ENCODE measurements at regions not wholly inside any gene's neighbourhood (a gene's known extent, or its start where the extent isn't known, plus 50 kb on each side); places are given as distances from the start of the nearest gene placed in this dataset.
"Not testable (repeated sequence)": the region's sequence is repeated elsewhere in the genome, so short reads cannot be mapped to it uniquely, and the experiment has no call there.

DNA sequence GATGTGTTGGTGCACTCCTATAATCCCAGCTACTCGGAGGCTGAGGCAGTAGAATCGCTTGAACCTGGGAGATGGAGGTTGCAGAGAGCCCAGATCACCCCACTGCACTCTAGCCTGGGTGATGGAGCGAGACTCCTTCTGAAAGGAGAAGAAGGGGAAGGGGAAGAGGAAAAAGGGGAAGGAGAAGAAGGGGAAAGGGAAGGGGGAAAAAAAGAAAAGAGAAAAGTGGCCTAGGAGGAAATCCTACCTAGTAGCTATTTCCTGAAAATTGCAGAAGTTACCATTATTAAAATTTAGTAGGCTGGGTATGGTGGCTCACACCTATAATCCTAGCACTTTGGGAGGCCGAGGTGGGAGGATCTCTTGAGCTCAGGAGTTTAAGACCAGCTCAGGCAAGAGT is 67.4 kb downstream of the ARRDC3 start:
- DNase-seq, result no peak

DNA sequence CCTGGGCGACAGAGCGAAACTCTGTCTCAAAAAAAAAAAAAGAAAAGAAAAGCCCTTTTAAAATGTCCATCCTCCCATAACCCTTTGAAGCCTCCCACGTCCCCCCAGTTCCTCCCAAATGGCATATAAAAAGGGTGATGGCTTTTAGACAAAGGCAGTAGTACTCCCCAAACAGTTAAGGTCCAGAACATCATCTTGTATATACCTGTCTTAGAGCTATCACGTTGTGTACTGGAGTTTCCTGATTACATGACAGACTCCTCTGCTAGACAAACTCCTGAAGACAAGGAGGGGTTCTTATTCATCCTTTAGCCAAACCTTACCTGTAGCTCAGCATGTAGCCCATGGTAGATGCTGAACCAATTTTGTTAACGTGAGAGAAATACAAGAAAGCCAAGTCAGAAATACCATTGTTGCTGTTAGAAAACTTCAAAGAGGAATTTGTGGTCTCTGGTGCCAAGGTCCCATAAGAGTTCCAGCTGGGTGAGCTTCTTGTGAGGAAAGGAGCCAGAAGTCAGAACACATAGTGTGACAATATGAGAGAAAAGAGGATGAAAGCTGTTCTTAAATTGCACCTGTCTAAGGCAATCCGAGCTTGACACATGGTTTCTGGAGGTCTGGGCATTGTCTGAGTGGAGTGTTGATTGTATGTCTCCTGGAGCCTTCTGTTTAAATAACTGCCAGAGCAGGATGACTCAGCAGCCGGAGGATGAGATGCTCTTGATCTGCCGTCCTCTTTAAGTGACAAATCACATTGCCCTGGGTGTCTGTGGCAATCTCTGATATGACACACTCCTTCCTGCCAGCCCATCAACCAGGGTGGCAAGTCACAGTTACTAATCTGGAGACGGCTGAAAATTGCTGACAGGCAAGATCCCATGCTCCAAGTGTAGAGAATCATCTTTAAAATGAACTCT is 69.1 kb downstream of the ARRDC3 start:
- DNase-seq, result peak; percentile 89

DNA sequence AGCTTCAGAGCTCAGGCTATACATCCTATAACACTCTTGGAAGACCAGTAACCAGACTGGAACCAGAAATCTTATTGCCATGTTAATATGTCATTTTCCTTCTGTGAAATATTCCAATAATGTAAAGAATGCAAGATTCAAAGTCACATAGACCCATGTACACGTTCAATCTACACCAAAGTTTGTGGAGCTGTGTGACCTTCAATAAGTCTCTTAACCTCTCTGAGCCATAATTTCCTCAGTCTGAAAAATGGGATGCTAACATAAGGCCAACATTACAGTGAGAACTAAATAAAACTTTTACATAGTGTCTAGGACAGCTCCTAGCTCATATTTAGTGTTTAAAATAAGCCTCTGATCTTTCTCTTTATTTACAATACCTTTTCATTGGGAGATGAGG is 70.4 kb downstream of the ARRDC3 start:
- no peak for DNase-seq

DNA sequence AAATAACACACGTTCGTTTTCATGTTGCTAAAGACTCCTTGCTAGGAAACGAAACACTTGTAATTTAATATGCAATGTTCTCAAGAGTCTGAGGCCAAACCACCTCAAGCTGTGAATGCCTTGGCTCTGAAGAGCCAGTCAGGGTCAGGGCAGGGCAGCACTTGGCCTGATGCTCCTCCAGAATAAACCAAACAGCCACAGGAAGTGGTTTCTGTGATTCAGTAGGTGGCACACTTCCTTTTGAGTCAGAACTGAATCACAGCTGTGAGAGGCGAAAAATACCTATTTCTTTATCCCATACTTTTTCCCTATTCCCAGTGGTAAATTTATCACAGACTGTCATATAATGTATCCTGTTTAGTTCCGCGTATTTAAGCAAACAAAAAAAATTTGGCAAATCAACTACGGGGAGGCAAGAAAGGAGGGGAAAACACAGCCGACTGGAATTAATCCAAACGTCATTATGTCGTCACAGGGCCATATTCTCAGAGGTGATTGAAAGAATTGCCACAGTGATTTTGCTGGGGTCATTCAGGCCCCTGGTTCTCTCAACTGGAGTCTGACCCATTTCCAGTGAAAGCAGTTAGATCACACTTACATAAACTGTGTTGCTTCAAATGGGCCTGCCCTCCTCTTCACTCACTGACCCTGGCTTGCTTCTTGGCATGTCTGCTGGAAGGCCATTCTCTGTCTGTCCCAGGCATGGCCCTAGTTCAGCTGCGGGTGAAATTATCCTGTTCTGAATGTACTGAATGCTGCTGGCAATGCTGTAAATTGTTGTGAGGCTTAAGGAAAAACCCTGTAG is 71.2 kb downstream of the ARRDC3 start:
- DNase-seq, result no peak

DNA sequence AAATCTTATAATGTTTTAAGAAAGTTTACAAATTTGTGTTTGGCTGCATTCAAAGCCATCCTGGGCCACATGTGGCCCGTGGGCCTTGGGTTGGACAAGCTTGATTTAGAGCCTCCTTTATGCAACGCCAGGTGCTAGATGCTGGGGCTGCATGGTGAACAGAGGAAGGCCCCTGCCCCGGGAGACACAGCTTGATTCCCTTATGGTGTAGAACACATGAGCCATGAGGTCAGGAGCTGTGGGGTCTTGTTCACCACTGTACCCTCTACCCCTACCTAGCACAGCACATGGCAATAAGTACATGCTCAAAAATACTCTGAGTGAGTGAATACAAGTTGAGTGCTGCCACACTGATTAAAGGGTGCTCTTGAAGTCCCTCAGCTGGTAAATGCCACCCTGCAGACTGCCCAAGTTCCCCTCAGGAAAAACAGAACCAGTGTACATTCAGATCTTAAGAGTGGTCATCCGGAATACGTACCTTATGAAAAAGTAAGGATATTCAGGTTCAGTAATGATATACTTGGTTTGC is 71.9 kb downstream of the ARRDC3 start:
- DNase-seq, result no peak

DNA sequence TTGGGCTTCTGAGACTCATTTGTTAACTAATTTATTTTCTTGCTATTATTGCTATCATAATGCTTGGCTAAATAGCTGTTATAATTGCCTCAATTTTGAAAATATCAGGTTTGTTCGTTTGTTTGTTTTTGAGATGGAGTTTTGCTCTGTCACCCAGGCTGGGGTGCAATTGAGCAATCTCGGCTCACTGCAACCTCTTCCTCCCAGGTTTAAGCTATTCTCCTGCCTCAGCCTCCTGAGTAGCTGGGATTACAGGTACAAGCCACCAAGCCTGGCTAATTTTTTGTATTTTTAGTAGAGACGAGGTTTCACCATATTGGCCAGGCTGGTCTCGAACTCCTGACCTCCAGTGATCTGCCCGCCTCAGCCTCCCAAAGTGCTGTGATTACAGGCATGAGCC is 75.0 kb downstream of the ARRDC3 start:
- not testable (repeated sequence) for DNase-seq

DNA sequence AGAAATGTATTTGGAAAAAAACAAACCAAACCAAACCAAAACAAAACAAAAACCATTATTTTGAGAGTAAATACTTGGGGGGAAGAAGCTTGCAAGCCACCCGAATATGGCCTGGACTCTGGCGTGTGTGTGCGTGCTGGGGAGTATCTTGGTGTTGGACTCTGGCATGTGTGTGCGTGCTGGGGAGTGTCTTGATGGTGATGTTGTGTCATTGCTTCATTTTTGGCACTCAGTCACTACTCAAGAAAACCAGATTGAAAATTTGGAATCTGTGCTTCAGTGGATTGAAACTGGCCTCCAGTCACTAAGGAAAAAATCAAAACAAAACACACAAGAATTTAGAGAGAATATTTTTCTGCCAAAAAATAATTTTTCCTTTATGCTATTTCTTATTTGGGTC is 76.1 kb downstream of the ARRDC3 start:
- no peak for DNase-seq

DNA sequence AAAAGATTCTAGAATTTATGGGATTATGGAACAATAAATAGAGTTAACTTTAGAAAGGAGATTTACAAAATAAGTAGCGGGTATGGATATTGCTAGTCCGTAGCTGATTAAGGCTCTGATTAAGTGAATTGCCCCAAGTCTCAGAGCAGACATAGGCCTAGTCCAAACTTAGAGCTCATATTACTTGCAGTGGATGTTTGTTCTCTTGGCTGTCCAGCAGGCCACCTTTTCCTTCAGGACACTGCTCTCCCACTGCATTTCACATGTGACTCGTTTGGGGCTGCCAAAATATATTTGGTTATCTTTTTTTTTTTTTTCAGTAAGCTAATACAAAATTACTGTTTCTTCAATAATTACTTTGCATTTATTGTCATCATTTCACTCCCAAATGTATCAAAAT is 76.6 kb downstream of the ARRDC3 start:
- DNase-seq, result no peak

DNA sequence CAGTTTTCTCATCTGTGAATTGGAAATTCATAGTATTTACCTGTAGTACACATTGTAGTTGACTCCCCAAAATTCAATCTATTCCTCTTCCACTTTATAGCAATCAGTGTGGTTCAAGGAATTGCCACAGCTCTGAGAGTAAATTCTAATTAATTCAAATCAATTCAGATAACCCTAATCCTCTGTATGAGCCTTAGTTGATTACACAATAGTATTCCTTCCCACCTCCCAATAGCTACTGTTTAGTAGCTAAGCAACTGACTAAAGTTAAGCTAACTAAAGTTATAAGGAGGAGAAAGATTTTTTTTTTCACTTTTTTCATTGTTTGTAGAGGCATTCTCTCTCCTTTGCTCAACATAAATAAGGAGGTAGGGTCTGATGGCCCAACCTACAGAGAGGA is 77.5 kb downstream of the ARRDC3 start:
- DNase-seq, result no peak

DNA sequence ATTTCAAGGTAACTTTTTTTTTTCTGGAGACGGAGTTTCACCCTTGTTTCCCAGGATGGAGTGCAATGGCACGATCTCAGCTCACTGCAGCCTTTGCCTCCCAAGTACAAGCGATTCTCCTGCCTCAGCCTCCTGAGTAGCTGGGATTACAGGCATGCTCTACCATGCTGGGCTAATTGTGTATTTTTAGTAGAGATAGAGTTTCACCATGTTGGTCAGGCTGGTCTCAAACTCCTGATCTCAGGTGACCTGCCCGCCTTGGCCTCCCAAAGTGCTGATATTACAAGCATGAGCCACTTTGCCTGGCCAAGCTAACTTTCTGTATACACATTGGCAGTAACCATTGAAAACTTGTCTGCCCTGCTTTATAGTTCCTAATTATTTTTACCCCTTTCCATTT is 79.1 kb downstream of the ARRDC3 start:
- not testable (repeated sequence) for DNase-seq

DNA sequence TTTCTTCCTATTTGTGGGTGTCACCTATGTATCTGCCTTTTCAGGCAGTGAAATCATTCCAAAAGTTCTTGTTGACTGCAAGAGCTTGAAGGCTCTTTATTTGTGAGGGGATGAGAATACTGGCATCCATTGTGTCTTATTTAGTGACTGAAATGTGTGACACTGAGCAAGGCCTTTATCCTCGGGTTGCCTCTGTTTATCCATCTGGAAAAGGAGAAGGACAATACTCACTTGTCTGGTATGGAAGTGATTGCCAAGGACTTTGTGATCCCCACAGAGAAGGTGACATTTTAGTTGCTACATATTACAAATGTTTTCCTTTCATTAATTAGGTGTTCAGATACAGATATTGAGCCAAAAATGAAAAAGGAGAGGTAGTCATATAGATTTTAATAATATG is 80.2 kb downstream of the ARRDC3 start:
- no peak for DNase-seq

DNA sequence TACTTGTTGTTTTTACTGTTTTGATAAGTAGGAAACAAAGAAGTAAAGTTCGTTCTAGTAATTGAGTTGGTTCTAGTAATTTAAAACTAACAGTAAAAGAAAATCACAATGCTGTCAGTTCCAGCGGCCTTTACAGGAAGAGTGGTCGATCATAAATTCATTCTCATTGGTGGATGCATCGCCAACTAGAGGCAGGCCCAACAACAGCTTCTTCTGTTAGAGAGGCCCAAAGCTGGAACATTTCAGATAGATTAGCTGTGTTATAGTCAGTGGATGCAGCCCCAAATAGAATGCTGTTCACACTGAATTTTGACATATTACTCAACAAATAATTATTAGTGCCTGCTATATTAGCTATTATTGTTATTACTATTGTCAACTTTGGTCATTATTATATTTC is 80.8 kb downstream of the ARRDC3 start:
- no peak for DNase-seq

DNA sequence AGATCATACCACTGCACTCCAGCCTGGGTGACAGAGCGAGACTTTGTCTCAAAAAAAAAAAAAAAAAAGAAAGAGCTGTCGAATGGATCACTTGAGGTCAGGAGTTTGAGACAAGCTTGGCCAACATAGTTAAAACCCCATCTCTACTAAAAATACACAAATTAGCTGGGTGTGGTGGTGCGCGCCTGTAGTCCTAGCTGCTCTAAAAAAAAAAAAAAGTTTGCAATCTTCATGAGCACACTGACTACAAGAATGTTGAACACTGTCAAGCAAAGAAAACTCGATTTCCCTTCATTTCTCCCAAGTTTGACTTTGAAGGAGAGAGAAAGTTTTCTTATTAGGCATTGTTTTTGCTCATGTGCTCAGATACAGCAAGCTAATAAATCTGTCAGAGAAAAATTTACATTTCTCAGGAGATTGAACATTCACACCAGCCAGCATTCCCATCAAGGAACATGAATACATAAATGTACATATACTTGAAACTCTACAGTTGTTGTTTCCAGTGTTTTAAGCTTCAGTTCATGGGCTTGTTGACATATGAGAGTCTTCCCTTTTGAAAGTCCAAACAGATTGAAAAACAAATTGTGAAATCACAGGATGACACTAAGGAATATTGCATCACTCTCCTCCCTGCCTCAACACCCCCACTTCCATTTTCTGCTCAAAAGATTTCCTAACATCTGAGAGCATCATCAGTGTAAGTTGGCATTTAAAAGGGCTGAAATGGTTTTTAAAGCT is 81.8 kb downstream of the ARRDC3 start:
- no peak for DNase-seq

DNA sequence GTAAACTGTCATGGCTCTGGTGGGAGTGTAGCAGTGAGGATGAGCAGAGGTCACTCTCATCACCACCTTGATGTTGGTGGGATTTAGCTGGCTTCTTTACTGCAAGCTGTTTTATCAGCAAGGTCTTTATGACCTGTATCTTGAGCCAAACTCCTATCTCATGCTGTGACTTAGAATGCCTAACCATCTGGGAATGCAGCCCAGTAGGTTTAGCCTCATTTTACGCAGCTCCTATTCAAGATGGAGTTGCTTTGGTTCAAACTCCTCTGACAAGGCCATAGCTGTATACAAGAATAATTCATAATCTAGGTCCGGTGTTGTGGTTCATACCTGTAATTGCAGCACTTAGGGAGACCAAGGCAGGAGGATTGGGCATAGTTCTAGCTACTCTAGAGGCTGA is 85.1 kb downstream of the ARRDC3 start:
- no peak for DNase-seq

DNA sequence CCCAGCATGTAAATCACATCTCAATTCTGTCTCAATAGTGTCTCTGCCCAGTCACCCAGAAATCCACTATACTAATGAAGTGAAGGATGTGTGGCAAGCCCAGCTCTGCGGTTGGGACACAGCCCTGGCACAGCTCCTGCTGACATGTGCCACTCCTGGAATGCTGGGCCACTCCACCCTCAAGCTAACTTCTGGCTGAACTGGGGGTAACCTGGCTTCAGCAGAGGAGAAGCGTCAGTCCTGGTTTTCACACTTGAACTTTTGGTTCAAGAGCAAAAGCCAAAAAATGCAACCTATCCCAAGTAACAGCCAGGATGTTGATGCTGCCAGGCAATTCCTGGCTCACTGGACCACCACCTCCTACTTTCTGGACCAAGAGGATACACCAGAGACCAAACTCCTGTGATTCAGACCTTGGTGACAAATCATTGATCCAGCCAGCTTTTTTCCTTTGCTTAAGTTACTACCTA is 86.4 kb downstream of the ARRDC3 start:
- DNase-seq, result no peak

DNA sequence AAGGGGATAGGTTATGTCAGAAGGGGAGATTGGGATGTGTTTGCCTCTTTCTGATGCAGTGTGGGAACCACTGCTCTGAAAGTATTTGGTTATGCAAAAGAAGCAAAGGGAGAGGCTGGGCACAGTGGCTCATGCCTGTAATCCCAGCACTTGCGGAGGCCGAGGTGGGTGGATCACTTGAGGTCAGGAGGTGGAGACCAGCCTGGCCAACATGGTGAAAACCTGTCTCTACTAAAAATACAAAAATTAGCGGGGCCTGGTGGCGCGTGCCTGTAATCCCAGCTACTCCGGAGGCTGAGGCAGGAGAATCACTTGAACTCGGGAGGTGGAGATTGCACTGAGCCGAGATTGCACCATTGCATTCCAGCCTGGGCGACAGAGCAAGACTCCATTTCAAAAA is 87.0 kb downstream of the ARRDC3 start:
- not testable (repeated sequence) for DNase-seq

DNA sequence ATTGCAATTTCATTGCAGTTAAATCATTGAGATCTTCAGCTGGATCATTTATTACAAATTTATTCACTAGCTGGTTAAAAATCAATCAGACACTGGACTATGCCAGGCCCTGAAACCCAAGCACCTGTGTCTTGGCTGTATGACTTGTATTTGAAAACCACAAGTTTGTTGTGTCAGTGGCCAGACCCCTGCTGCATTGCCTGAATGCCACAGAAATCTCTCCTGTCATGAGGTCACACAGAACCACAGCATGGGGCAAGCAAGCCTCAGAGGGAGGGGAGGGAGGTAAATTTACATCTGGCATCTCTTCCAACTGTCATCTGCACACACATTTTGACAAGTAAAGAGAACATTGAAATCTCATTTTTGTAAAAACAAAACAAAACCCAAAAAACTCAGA is 90.0 kb downstream of the ARRDC3 start:
- no peak for DNase-seq

DNA sequence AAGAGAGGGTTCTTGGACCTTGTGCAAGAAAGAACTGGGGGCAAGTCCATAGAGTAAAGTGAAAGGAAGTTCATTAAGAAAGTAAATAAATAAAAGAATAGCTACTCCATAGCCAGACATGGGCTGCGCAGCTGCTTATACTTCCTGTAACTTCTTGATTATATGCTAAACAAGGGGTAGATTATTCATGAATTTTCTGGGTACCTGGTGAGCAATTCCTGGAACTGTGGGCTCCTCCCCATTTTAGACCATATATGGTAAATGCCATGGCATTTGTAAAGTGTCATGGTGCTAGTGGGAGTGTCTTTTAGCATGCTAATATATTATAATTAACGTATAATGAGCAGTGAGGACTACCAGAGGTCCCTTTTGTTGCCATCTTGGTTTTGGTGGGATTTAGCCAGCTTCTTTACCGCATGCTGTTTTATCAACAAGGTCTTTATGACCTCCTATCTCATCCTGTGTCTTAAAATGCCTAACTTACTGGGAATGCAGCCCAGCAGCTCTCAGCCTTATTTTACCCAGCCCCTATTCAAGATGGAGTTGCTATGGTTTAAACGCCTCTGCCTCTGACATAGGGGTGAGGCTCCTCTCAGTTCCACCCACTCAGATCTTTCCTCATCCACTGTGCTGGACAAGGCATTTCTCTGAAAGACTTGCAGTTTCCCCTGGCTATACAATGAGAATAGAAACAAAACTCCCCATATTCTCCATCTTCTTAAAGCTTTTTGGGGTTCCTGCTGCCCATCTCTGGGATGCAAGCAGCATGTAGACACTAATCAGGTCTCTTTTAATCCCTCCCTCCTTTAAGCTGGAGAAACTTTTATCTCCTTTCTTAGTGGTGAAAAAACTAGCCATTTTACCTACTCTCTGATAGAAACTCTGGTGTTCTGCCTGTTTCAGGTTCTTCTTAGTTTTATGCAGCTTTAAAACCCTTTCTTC is 91.2 kb downstream of the ARRDC3 start:
- DNase-seq, result no peak

DNA sequence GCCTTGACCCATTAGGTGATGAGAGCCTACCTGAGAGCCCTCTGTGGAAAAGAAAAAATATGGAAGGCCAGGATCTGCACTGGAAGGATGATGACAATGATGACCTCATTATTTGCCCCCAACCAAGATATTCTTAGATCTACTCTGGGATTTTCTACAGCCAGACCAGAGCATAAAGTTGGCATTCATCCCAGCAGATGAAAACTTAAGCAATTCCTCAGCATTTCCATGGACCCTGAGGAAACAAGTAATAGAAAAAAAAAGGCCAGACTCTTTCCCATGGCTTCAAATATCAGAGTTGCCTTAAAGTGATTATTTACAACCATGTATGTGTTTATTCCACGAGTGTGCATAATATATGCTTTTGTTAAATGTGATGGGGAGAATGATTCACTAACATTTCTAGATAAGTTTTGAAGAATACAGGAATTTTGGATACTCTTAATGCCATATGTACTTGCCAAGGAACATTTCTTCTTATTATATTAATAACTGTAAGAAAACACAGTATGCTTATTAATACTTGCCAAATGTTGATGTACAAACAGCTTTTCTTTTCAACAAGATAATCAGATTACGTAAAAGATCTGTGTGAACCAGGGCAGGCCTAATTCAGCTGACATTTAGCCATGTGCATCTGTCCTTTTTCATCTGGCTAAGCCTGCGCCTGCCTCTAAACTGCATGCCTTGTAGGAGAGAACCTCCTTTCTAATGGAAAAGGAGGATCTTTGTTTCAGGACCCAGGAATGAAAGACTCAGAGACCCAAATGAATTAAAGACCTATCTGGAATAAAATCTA is 94.8 kb downstream of the ARRDC3 start:
- no peak for DNase-seq

DNA sequence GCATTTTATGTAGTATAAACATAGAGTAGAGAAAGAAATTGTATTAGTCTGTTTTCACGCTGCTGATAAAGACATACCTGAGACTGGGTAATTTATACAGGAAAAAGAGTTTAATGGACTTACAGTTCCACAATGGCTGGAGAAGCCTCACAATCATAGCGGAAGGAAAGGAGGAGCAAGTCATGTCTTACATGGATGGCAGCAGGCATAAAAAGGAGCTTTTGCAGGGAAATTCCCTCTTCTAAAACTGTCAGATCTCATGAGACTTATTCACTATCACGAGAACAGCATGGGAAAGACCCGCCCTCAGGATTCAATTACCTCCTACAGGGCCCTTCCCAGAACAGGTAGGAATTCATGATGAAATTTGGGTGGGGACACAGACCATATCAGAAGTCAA is 98.1 kb downstream of the ARRDC3 start:
- DNase-seq, result not testable (repeated sequence)

DNA sequence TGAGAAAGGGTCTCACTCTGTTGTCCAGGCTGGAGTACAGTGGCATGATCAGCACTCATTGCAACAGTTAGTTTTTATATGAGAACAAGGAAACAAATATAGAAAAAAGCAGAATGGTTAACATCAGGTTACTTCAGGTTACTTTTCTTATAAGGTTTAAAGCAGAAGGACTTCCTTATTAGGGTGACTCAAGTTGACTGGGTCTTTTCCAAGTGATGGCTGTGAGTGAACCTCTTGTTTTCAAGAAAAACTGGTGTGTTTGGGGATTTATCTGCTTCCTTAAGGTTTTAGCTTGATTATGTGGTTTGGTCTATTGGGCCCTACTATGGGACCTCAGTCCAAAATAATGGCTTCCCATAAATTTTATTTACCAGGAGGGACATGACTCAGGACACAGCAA is 99.2 kb downstream of the ARRDC3 start:
- no peak for DNase-seq

Measured in SIG-M5 (cell line).